Body of pancreas (tissue), 4 donors: ENCODE measurements at regions not wholly inside any gene's neighbourhood (a gene's known extent, or its start where the extent isn't known, plus 50 kb on each side); places are given as distances from the start of the nearest gene placed in this dataset.

Experiments
- ATAC-seq: fragments of 150-250 bp; one replicate; pipeline ENCODE4 v1.9.1; 2016
- DNase-seq, 4 donors: peaks; one replicate each; pipeline ENCODE4 v3.0.0-alpha.2; 2019
- H3K27ac ChIP-seq, 4 donors: fragments of 200-600 bp; sonication (generic); 1 replicate in 3 of 4; 2 replicates in 1 of 4; pipeline versions ENCODE4 v1.5.1 to v1.6.1; 2016 to 2019; ENCODE audit warnings: mild to moderate bottlenecking in 1 of 4, mixed read lengths in 1 of 4, moderate library complexity in 1 of 4
- H3K27me3 ChIP-seq, 2 donors: fragments of 200-600 bp; sonication (generic); one replicate each; pipeline ENCODE4 v1.6.0; 2016; ENCODE audit warnings: mild to moderate bottlenecking in 1 of 2
- H3K36me3 ChIP-seq, 2 donors: fragments of 200-600 bp; sonication (generic); replicated peaks in 1 of 2; 2 replicates each; pipeline ENCODE4 v1.5.1; 2016; ENCODE audit warnings: low read depth in 2 of 2; ENCODE audit not compliant: insufficient read depth in 1 of 2
- H3K4me1 ChIP-seq: fragments of 200-600 bp; sonication (generic); one replicate; pipeline ENCODE4 v1.6.0; 2016
- H3K4me3 ChIP-seq, 2 donors: fragments of 200-600 bp; sonication (generic); 1 replicate in 1 of 2; 2 replicates in 1 of 2; pipeline ENCODE4 v1.5.1; 2016 to 2019
- H3K9me3 ChIP-seq, 3 donors: fragments of 200-600 bp; sonication (generic); 1 replicate in 2 of 3; 2 replicates in 1 of 3; pipeline ENCODE4 v1.5.1; 2016
- CTCF ChIP-seq, 7 experiments: fragments of 450-650 bp in 4 of 7; fragments of 200-600 bp in 3 of 7; sonication (generic) in 3 of 7; IDR thresholded peaks; one replicate each; pipeline ENCODE4 v1.5.1; 2016 to 2019; ENCODE audit warnings: antibody characterized with exemption in 7 of 7
- POLR2A ChIP-seq, 3 donors: fragments of 450-650 bp; IDR thresholded peaks; one replicate each; pipeline ENCODE4 v1.6.1; 2016; ENCODE audit warnings: antibody characterized with exemption in 3 of 3, mild to moderate bottlenecking in 2 of 3
- WGBS, 2 donors: methylation state at CpG; one replicate each; pipeline ENCODE4 v1.1.5; 2017; 5-methylcytosine and 5-hydroxymethylcytosine counted together
- intact Hi-C: fragments of 100-400 bp; cut with DNase I; formaldehyde crosslinking; loops from one replicate; pipeline ENCODE4 v1.15.1; 2023

GRCh38 chr12:125579916-125580315, 514.7 kb downstream of the AACS start:
- DNase-seq (no peak), ATAC-seq (no peak)
- H3K4me1 ChIP-seq = no peaks in the 10 kb centered on the region
- H3K27me3 ChIP-seq = no peaks in the 10 kb centered on the region
- H3K36me3 ChIP-seq = no peaks in the 10 kb centered on the region
- no peak overlapping the region for H3K4me3 ChIP-seq
- H3K27ac ChIP-seq = no peak overlapping the region
- intact Hi-C loops = no loop called here
- no peaks in the 10 kb centered on the region for H3K9me3 ChIP-seq
- no peak for TF ChIP-seq CTCF (IDR thresholded peaks at IDR 0.05)
- no peak for TF ChIP-seq POLR2A (IDR thresholded peaks at IDR 0.05)

GRCh38 chr12:125583071-125583470, 517.8 kb downstream of the AACS start:
- intact Hi-C loops = no loop called here
- DNase-seq = no peak
- Histone ChIP-seq H3K4me1 (no peaks in the 10 kb centered on the region), H3K4me3 (no peak overlapping the region), H3K36me3 (no peaks in the 10 kb centered on the region), H3K27ac (no peak overlapping the region), H3K9me3 (no peaks in the 10 kb centered on the region), H3K27me3 (no peaks in the 10 kb centered on the region)
- 33 to 48% methylated on average over 3 of the region's 3 CpGs for WGBS, 2 donors
- no peak for ATAC-seq
- TF ChIP-seq POLR2A (IDR thresholded peaks at IDR 0.05) = no peak
- no peak for TF ChIP-seq CTCF (IDR thresholded peaks at IDR 0.05)

GRCh38 chr12:125586441-125586840, 521.2 kb downstream of the AACS start:
- Histone ChIP-seq H3K4me3 (no peak overlapping the region), H3K27ac (no peak overlapping the region), H3K27me3 (no peaks in the 10 kb centered on the region), H3K36me3 (no peaks in the 10 kb centered on the region), H3K4me1 (no peaks in the 10 kb centered on the region), H3K9me3 (no peaks in the 10 kb centered on the region)
- WGBS, 2 donors = 62 to 64% methylated on average over 6 of the region's 6 CpGs
- ATAC-seq (no peak), DNase-seq (no peak)
- intact Hi-C loops = no loop called here
- TF ChIP-seq CTCF (IDR thresholded peaks at IDR 0.05) (no peak), POLR2A (IDR thresholded peaks at IDR 0.05) (no peak)

- Histone ChIP-seq H3K9me3 (no peaks in the 10 kb centered on the region), H3K4me1 (no peaks in the 10 kb centered on the region), H3K4me3 (no peak overlapping the region), H3K27me3 (no peaks in the 10 kb centered on the region), H3K27ac (no peak overlapping the region), H3K36me3 (no peaks in the 10 kb centered on the region)
- intact Hi-C loops = no loop called here
- TF ChIP-seq CTCF (IDR thresholded peaks at IDR 0.05) (no peak), POLR2A (IDR thresholded peaks at IDR 0.05) (no peak)
- DNase-seq = no peak
- ATAC-seq = no peak
- 20 to 56% methylated on average over 1 of the region's 1 CpG for WGBS, 2 donors
These were observed 528.0 kb downstream of the AACS start for GRCh38 chr12:125593269-125593668.

- intact Hi-C loops = no loop called here
- ATAC-seq (no peak), DNase-seq (no peak)
- TF ChIP-seq CTCF (IDR thresholded peaks at IDR 0.05) = no peak
- TF ChIP-seq POLR2A (IDR thresholded peaks at IDR 0.05) = no peak
- 39 to 40% methylated on average over 4 of the region's 4 CpGs for WGBS, 2 donors
- no peaks in the 10 kb centered on the region for H3K27me3 ChIP-seq
- H3K4me1 ChIP-seq = no peaks in the 10 kb centered on the region
- H3K9me3 ChIP-seq = no peaks in the 10 kb centered on the region
- H3K36me3 ChIP-seq = no peaks in the 10 kb centered on the region
- no peak overlapping the region for H3K27ac ChIP-seq
- no peak overlapping the region for H3K4me3 ChIP-seq
These were observed 539.7 kb downstream of the AACS start for GRCh38 chr12:125604976-125605375.
